Right ventricle myocardium inferior (tissue), 1 donor: ENCODE measurements at regions not wholly inside any gene's neighbourhood (a gene's known extent, or its start where the extent isn't known, plus 50 kb on each side); places are given as distances from the start of the nearest gene placed in this dataset.
"Not testable (repeated sequence)": the region's sequence is repeated elsewhere in the genome, so short reads cannot be mapped to it uniquely, and the experiment has no call there.

Experiments
- ATAC-seq: fragments of 200-7000 bp; cut with Tn5 transposase; one replicate; pipeline ENCODE4 v1.9.1; 2020; ENCODE audit warnings: mild to moderate bottlenecking, moderate library complexity
- DNase-seq: peaks from one replicate; pipeline ENCODE4 v3.0.0; 2021; ENCODE audit errors: missing footprints
- intact Hi-C: fragments of 100-400 bp; cut with DNase I; formaldehyde crosslinking; loops from one replicate; pipeline ENCODE4 v1.11.0; 2022
- donor health status: DM: no; HTN: yes; CAD: no; lungs with severe emphysema.

DNA sequence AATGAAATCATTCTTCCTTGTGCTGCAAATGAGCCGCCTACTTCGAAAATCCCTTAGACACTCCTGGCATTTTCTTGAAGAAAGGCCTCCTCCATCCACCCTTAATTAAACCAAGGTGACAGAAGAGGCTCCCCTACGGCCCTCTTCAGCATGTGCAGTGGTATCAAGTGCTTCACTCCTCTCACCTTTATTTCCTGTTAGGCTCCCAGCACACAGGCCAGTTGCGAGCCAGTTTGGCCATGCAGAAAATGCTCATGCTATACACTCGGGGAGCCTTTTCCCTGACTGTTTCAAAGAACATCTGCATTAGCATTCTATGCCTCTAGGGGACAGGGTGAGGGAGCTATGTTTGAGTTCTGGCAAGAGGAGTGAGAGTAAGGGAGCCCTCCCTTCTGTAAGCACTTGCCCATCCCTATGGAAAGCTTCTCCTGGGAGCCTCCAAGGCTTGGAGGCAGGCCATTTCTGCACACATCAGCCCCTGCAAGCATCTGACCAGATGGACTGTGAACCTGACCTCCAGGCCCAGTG, 291.5 kb downstream of the RPS29 start:
- ATAC-seq (no peak), DNase-seq (no peak)
- intact Hi-C loops = no loop called here

DNA sequence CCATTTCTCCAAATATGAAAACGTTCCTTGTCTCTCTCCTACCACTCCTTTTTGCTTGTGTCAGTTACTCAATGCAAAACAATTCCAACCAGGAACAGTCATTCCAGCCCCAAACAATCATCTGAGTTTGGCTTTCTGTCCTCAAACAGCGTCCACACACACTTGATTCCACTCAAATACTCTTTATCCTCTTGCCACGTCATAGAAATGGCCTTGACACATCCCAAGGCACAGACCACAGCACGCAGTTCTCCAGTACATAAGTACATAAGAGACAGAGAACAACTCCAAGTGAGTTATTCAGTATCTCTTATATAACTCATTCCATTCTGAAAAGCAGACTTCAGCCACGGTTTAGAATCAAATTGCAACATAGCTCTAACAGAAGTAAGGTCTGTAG, 299.2 kb downstream of the RPS29 start:
- no peak for DNase-seq
- ATAC-seq = no peak
- intact Hi-C loops = no loop called here

DNA sequence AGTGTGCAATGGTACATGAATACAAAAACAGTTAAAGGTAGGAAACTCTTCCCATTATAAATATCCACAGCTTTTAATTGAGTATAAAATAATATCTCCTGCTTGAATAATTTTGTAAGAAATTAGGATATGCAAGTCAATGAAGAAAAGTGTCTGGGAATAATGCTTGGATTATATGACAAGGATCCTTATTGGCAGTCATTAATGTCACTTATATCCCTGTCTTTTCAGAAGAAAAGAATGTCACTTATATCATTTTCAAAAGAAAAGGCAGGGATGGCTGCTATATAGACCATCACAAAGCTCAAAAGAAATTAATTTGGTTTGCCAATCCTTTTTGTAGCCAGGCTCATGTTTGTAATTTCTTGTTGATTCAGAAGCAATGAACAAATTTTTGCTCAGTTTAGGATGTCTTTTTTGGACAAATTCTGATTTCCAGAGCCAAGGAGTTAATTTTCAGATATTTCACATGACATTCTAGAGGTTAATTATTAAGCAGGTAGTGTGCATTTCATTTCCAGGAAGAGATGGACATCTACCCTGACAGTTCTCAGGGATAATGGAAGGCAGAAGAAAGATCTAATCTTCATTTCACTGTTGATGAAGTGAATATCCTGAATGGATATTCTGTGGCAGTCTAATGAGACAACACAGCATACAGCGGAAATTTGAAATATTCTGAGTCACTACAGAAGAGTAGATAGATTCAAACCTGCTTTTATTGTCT, 299.8 kb downstream of the RPS29 start:
- ATAC-seq = no peak
- DNase-seq = no peak
- intact Hi-C loops = no loop called here

DNA sequence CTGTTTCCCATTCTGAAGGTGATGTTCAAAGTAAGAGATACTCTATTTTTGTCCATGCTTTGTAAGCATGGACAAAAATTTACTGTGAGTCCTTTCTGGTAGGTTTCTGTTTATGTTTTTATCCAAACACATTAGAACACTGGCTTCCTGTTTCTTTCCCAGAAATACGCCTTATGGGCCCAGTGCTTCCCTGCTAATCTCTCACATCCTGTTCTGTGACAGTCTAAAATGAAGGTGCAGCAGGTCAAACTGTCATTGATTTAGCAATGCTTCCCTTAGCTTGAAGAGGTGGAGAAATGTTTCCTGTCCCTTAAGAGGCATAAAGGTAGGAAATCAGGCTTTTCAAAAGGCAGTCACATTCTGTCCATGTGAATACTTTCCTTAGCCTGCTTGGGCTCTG, 305.6 kb downstream of the RPS29 start:
- ATAC-seq (no peak), DNase-seq (no peak)
- intact Hi-C loops = no loop called here

DNA sequence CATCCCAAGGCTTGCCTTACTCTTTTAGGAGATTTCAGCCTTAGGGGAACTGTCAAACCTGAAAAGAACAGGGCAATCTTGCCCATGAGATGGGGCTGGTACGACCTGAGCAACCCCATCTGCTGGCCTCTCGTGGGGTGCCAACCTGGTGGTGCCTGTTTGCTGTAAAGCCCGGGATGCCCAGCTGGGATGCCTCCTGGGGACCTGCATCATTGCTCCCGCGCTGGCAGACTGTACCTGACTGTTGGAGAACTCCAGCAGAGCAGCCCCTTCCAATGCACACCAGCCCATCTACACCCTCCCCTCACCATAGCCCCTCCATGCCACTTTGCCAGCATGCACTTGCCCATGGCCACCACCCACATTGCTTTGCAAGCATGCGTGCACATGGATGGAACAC, 335.7 kb downstream of the RPS29 start:
- DNase-seq = no peak
- intact Hi-C loops = no loop called here
- no peak for ATAC-seq

DNA sequence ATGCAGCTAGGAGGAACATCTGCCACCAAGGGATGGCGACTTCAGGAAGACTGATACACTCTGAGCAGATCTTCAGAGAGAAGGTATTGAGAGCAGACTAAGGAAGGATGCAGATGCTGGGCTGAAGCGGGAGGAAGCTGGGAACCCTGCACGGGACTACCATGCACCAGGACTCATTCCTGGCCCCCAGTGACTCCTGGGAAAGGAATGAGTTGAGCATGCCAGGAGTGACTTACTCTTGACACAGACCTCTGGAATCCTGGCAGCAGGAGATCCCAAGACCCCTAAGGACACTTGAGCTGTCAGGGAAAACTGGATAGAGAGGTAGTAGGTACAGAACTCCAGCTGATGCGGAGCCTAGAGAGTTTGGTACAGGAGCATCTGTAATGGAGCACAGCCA, 336.1 kb downstream of the RPS29 start:
- DNase-seq (no peak), ATAC-seq (no peak)
- intact Hi-C loops = no loop called here

DNA sequence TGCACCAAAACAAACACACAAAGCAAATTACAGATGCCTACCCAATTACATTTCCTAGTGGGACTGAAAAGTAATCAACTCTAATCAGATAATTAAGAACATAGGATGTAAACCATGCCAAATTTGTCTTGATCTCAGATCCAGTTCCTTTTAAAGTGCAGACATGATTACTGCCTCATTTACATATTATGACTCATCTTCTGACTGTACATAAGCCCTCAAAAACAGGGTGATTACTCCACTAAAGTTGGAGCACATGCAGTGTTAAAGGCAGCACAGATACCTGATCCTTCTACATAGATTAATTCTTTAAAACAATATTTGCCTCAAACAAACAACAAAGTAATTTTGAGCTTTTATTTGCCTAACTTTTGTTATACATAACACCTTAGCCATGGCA, 337.2 kb downstream of the RPS29 start:
- intact Hi-C loops = no loop called here
- no peak for ATAC-seq
- no peak for DNase-seq

DNA sequence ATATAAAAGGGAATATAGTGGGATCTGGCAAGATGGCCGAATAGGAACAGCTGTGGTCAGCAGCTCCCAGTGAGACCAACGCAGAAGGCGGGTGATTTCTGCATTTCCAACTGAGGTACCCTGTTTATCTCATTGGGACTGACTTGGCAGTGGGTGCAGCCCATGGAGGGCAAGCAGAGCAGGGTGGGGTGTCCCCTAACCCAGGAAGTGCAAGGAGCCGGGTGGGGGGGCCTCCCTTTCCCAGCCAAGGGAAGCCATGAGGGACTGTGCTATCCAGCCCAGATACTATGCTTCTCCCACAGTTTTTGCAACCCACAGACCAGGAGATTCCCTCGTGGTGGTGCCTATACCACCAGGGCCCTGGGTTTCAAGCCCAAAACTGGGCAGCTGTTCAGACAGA, 342.4 kb downstream of the RPS29 start:
- intact Hi-C loops, DNase-seq, ATAC-seq: not testable (repeated sequence)

DNA sequence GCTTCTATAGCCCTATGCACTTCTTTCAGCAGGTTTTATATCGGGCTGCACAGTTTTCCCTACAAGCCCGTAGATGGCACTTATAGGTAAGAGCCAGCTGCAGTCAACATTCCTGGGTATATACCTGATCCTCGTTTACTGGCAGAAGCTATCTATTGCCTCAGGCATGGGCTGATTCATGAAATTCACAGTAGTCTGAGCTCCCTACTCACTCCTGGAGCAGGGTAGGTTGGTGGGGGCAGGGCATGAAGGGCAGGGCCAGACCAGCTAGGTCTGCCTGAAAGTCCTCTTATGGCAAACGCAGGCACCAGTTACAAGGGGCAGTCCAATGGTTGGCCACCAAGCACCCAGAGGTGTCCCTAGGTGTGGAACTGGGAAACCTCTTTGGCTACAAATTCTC, 345.8 kb downstream of the RPS29 start:
- DNase-seq (no peak), ATAC-seq (no peak)
- intact Hi-C loops = no loop called here

DNA sequence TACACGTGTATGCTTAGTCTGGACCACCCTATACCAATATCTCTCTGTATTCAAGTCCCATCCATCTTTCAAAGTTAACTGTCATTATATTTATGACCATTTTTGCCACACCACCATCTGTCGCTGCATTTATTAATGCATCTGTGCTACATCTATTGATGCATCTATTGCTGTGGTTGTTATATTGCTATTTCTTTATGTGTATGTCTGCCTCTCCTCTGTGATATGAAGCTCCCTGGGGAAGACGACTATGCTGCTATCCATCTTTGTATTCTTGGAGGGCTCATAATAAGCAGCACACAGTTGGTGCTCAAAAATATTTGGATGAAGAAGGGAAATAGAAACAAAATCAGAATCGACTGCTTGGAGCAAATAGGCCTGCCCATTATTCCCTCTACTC, 357.6 kb downstream of the RPS29 start:
- DNase-seq = no peak
- intact Hi-C loops = no loop called here
- ATAC-seq = no peak

DNA sequence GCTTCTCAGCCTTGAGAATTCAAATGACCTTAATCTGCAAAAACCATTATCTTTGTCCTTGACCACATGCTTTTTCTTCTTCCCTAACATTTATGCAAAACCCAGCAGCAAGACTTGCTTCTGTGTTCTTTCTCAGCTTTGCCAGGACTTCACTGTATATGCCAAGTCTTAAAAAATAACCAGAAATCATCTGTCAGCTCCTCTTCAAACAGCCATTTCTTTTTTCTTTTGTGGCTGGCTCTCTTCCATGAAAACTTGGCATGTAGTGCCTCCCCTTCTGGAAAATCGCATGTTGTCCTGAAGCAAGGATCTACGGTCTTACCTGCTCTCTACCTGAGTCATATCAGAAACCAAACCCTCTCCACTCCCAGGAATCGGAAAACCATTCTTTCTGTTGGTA, 364.9 kb downstream of the RPS29 start:
- intact Hi-C loops = no loop called here
- no peak for ATAC-seq
- DNase-seq = no peak

DNA sequence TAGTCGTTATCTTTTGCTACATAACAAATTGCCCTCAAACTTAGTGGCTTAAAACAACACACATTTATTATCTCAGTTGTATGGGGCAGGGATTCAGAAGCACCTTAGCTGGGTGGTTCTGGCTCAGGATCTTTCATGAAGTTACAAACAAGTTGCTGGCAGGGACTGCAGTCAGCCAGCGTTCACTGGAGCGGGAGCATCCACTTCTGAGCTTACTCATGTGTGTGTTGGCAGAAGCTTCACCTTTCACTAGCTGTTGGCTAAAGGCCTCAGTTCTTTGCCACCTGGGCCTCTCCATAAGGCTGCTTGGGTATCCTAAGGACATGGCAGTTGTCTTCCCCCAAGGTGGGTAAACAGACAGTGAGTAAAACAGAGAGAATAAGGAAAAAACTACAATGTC, 365.7 kb downstream of the RPS29 start:
- intact Hi-C loops = no loop called here
- no peak for DNase-seq
- ATAC-seq = no peak

DNA sequence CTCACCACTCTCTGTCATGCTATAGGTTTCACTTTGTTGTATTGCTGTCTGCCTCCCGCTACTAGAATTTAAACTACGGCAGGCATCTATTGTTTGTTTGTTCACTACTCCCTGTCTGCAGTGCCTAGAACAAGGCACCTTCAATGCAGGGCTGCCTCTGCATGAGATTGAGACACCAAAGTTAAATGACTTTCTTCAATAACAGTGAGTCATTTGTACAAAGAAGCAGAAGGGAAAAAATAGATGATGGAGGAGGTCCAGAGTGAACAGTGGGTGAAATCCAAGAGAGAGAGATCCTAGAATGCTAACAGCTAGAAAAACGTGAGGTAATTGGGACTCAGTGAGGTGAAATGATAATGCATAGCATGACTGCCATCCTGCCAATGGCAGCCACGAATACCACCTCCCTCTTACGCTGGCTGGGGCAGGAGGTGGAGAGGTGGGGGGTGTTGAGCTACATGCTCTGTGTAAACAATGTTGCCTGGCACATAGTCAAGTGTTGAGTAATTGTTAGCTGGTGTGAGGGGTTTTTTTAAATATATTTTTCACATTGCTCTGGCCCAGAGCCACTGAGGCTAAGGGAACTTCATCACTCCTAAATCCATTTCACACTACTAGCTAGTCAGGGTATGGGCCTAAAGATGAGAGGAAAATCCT, 367.6 kb downstream of the RPS29 start:
- intact Hi-C loops = no loop called here
- DNase-seq (no peak), ATAC-seq (peak; percentile 42)

DNA sequence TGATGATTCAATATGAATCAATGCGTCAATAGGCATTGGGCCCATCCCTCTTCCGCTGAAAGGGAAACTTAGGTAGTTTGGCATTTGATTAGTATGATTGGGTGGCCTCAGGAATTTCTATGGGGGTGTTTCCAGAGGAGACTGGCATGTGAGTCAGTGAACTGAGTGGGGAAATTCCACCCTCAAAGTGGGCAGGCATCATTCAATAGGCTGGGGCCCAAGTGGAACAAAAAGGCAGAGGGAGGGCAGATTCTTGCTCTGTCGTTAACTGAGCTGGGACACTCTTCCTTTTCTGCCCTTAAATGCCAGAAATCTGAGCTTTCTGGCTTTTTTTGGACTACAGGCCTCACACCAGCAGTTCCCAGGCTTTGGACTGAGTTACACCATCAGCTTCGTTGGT, 373.5 kb downstream of the RPS29 start:
- no peak for ATAC-seq
- intact Hi-C loops = no loop called here
- no peak for DNase-seq

DNA sequence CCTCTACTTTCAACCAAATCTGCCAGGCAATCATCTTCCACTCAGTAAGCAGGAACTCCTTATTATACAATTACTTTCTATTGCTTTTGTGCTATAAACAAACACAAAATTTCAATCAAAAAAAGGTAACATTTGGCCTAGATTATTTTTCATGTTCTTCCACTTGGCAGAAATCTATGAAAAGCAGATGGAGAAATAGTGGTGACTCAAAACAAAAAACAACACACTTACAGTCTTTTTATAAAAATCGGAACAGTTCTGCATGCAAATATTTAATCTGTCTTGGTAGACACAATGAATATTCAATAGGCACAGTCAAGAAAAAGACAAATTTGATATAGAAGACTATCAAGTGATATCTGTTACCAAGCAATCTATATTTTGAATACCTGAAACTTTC, 376.8 kb downstream of the RPS29 start:
- DNase-seq = no peak
- no peak for ATAC-seq
- intact Hi-C loops = no loop called here

DNA sequence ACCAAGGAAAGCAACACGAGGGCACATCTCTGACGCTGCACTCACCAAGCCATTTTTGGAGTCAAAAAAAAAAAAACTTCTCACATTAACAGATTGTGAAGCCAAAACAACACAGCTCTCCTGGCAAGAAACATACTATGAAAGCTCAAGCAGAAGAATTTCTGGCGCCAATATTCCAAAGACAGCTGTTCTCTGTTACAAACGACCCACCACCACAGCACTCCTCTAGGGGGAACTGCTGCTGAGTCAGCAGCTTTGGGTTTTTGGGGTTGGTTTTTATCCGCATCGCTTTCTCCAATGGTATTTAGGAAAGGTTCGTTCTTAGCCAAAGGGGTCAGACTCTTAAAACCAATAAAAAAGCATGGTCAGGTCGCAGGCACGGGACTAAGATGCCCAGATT, 379.4 kb downstream of the RPS29 start:
- ATAC-seq = peak; percentile 59
- intact Hi-C loops = no loop called here
- no peak for DNase-seq

DNA sequence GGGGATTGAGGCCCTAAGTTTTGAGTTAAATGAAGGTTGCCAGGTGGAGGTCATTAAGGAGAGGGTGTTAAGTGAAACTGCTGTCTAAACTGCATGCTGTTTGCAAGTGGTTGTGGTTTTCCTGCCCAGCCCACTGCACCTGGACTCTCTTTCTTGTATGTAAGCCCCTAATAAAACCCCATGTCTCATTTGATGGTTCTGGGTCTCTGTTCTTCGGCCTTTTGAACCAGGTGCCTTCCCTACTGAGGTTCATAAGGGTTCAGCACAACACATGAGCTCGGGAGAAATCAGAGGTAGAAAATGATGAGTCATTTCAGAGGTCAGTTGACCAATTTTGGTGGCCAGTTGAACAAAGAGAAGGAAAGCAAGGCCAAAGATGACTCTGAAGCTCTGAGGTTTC, 382.5 kb downstream of the RPS29 start:
- no peak for DNase-seq
- intact Hi-C loops = no loop called here
- no peak for ATAC-seq

DNA sequence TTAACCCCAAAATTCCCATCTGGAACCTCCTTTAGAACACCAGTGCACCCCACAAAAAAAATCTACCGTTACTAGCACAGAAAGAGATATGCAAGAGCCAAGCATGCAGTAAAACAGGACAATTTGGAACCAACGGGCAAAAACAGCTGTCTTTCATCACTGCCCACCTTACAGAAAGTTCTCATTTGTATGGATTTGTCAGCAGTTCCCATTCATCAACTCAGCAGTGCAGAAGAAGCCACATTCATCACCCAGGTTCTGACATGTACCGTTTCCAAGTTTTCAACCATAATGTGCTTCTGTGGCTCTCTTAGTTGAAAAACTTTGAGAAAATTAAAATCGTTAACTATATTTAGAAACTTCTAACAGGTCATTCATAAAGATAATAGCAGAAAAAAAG, 387.0 kb downstream of the RPS29 start:
- no peak for ATAC-seq
- no peak for DNase-seq
- intact Hi-C loops = no loop called here

DNA sequence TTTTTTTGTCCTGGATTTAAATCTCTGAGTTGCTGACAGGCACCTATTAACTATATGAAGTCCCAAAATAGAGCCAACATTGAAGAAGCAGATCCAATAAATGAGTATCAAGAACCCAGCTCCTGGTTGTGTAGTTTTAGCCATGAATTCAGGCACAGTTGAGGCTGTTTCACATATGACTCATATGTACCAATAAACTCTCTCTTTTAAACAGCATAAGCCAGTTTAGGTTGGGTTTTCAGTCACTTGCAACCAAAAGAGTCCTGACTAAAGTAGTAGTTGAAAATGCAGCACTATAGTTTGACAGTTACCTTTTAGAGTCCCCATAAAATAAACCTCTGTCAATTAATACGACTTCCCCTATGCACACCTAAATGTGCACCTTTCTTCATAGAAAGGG, 389.9 kb downstream of the RPS29 start:
- intact Hi-C loops = no loop called here
- ATAC-seq (no peak), DNase-seq (no peak)

DNA sequence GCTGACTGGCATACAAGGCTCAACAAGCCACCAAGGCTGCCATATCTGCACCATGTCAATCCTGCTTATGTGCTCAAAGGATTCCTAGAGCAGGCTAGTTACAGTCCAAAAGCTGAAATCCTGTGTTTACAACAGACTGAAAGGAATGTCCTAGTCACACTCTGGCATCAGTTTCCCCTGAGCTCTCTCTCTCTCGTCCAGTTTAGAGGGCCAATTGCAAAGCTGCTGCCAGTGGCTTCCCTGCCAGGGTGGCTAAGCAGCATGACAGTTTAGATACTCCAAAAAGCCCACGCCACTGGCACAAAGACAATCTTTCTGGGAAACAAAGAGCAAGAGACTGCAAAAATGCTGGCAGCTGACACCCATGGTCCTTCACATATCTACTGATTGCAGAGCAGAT, 392.1 kb downstream of the RPS29 start:
- no peak for DNase-seq
- intact Hi-C loops = no loop called here
- ATAC-seq = no peak
